ENCODE measurements at regions not wholly inside any gene's neighbourhood (a gene's known extent, or its start where the extent isn't known, plus 50 kb on each side); places are given as distances from the start of the nearest gene placed in this dataset.
A peak's percentile ranks its signal among the peaks of the same experiment; 100 is the strongest.
"Not testable (repeated sequence)": the region's sequence is repeated elsewhere in the genome, so short reads cannot be mapped to it uniquely, and the experiment has no call there.

- DNase-seq, result no peak
Measured at GRCh38 chr2:210963386-210963785, 407.0 kb downstream of the CPS1 start.

GRCh38 chr2:210964141-210964764, 407.9 kb downstream of the CPS1 start:
- DNase-seq, result no peak

DNA sequence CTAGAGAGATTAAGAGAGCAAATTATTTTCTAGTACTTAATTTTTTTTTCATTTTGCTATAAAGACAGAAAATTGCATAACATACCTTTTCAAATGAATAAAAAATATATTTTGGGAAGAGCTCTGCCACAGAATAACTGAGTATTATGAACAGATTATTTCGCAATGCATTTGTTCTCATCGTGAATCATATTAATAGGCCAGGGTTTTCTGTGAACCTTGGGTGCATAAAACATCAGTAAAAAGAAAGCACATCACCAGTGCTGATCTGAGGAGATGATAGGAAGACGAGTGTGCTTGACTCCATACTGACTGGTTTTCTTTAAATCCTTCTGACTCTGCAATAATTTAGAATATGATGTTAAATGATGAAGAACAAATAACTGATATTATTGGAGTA, 409.1 kb downstream of the CPS1 start:
- no peak for DNase-seq

DNA sequence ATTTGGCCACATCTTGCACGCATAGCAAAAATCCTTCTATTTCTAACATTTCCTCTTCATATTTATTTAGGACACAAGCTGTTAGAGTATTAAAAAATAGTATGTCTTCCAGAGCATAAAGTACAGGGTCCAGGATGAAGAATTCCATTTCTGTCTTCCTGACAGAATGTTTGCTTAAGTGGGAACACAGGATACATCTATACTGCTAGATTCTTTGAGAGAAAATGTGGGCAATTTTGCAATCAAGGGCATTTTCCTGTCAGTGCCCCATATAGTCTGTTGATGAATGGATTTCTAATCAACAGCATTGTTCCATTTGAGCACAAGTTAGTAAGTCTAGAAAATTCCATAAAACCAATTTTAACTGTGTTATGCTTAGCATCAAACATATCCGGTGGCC, 409.9 kb downstream of the CPS1 start:
- DNase-seq, result no peak

GRCh38 chr2:210971431-210971830, 415.0 kb downstream of the CPS1 start:
- DNase-seq, result no peak

DNA sequence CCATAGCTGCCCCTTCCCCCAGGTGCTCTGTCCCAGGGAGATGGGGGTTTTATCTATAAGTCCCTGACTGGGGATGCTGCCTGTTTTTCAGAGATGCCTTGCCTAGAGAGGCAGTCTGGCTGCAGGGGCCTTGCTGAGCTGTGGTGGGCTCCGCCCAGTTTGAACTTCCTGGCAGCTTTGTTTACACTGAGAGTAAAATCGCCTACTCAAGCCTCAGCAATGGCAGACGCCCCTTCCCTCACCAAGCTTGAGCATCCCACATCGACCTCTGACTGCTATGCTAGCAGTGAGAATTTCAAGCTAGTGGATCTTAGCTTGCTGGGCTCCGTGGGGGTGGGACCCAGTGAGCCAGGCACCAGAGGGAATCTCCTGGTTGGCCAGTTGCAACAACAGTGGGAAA, 430.4 kb downstream of the CPS1 start:
- DNase-seq, result not testable (repeated sequence)

GRCh38 chr2:210991107-210991506, 434.7 kb downstream of the CPS1 start:
- no peak for DNase-seq

DNA sequence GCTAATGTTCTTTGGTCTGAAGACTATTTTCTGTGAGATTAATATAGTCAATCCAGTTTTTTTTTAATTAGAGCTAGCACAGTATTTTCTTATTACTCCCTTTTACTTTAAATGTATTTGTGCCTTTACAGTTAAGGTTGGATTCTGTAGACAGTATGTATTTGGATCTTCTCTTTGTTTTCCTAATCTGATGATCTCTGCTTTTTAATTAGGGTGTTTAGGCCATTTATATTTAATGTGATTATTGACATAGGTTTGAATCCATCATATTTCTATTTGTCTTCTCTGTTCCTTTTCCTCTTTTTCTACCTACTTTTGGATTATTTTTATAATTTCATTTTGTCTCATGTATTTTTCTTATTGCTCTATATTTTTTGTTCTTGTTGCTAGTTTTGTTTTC, 437.7 kb downstream of the CPS1 start:
- no peak for DNase-seq

DNA sequence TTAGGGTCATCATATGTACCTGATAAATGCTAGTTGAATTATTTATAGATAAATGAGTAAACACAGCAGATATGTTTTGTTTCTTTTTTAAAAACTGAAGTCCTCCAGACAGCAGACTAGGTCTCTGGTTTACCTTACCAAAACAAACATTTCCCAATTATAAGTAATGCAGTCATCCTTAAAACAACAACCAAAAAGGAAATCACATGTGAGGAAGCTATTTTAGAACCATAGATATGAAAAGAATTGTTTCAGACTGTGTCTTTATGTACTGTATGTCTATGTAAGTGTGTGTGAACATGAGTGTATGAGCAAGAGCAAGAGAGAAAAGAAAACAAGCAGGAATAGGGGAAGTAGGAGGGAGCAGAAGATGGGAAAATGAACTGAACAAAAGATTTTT, 441.0 kb downstream of the CPS1 start:
- DNase-seq, result no peak

GRCh38 chr2:210998334-210998733, 441.9 kb downstream of the CPS1 start:
- no peak for DNase-seq

DNA sequence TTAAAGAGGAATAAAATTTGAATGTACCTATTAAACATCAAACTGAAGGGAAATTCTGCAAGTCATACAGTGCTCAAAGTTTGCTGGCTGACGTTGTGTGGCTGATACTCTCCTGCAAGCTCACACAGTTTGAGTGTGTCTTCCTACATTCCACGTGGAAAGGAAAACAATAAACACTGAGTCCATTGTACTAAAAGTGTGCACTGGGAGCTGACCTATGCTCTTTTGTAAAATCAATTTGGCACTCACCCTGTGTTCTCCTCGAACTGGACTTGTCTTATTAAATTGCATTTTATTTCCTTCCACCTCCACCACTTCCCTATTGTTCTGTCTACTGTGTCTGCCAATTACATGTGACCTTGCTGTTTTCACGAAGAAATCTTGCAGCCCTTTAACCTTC, 458.0 kb downstream of the CPS1 start:
- no peak for DNase-seq

DNA sequence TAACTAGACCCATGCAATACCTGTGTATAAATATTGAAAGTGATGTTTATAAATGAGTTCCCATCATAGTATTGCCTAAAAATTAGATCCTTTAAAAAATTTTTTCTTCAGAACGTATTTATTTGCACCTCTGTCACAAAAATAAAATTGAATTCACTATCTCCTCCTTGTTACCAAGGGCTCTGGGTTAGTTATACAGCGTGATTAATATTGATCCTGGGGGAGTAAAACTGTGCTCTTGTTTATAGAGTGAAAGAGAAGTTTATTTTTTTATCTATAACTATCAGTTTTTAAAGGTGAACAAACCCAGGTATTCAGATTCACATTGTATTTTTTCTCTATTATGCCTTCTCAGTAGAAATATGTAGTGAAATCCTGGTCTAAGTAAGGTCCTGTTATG, 458.5 kb downstream of the CPS1 start:
- no peak for DNase-seq

GRCh38 chr2:211025089-211025488, 468.7 kb downstream of the CPS1 start:
- not testable (repeated sequence) for DNase-seq

- no peak for DNase-seq
Measured at GRCh38 chr2:211026109-211026508, 469.7 kb downstream of the CPS1 start.

- no peak for DNase-seq
Measured at GRCh38 chr2:211027976-211028375, 471.6 kb downstream of the CPS1 start.

DNA sequence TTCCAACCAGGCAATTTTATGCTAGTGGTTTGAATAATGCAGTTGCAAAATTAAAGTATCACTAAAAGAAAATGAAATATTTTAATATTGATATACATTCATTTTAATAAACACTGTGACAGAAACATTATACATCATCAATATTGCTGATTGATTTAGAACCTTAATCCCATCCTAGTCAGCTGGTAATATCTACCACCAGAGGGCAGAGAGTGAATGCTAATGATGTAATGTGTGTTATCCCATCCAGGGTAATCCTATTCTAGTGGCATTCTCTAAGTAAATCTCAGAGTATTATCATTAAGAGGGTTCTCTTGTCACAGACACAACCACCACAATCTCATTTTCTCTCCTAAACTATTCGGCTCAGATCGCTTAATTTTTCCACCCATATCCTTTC, 477.4 kb downstream of the CPS1 start:
- peak; percentile 0 to 3 for DNase-seq

- peak in 1 of 2 experiments; percentile 12 for DNase-seq
Measured at GRCh38 chr2:211035548-211036185, 479.3 kb downstream of the CPS1 start.

DNA sequence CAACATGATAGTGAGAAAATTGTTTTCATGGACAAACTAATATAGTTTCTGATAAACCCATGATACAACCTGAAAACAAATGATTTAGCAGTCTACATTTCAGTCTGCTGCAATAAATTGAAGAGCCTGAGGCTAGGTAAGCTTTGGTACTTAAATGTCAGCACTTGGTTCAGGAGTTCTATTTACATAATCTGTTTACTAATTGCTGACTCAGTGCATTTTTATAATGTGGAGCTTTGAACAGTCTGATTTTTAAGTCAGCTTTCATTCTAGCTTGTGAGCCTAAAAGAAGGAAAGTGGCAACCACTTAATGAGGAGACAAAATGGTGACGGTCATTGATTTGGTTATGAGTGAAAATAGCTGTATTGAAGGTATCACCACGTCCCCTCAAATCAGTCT, 488.6 kb downstream of the CPS1 start:
- no peak for DNase-seq

GRCh38 chr2:211049321-211050018, 493.1 kb downstream of the CPS1 start:
- DNase-seq, result no peak

GRCh38 chr2:211055438-211055837, 499.0 kb downstream of the CPS1 start:
- no peak for DNase-seq

GRCh38 chr2:211061612-211062296, 505.4 kb downstream of the CPS1 start:
- no peak for DNase-seq

GRCh38 chr2:211062297-211062612, 505.9 kb downstream of the CPS1 start:
- DNase-seq, result no peak

DNA sequence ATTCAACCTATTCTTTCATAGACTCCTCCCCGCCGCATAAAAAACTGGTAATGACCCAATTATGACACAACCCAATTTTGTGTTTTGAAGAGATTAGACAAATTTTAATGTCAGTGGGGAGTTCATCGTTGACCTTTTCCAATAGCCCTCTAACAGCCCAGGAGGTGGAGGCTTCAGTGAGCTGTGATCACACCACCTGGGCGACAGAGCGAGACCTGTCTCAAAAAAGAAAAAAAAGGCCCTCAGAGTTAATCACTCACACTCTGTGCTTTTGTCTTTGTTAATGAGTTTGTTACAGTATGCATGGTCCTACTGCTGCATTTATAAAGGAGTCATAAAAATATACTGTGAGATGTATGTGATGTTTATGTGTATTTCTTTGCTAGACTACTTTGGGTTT, 510.6 kb downstream of the CPS1 start:
- DNase-seq, result no peak

Data from Kasumi-1 (cell line).